ENCODE measurements at regions not wholly inside any gene's neighbourhood (a gene's known extent, or its start where the extent isn't known, plus 50 kb on each side); places are given as distances from the start of the nearest gene placed in this dataset.
"Not testable (repeated sequence)": the region's sequence is repeated elsewhere in the genome, so short reads cannot be mapped to it uniquely, and the experiment has no call there.

DNA sequence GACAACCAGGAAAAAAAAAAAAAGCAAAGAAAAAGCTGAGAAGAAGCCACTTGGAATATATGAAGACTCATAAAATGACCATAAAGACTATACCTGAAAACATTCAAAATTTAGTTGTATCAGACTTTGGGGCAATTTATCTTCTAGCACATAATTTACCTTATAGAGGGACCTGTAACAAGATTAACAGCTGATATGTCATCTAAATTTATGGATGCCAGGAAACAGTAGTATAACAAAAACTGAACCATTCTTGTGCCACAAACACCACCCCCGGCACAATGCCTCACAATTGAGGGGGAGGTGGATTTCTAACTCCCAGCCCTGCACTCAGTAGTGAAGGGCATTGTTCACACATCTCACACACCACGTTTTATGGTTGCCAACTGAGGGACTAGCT, 1352.0 kb downstream of the BRINP3 start:
- Histone ChIP-seq H3K4me3 (ENCODE audit: low read depth in 1 of 3, low read length in 3 of 3) (no peak overlapping the region), H3K9ac (ENCODE audit: low read depth in 1 of 2, low read length in 2 of 2) (no peak overlapping the region), H3K9me3 (ENCODE audit: control insufficient read depth in 4 of 4, low read length in 3 of 4) (peaks cover 0 to 3% (median 1%) of the 10 kb centered on the region in 4 donors), H3K27ac (ENCODE audit: low read depth in 1 of 2, low read length in 2 of 2) (no peak overlapping the region), H3K4me1 (ENCODE audit: control insufficient read depth in 4 of 4, insufficient read depth in 4 of 4, low read length in 3 of 4) (no peaks in the 10 kb centered on the region), H3K27me3 (ENCODE audit: control insufficient read depth in 4 of 4, insufficient read depth in 4 of 4, low read length in 3 of 4) (no peaks in the 10 kb centered on the region), H3K36me3 (ENCODE audit: control insufficient read depth in 4 of 4, insufficient read depth in 3 of 4, low read depth in 1 of 4, low read length in 3 of 4) (no peaks in the 10 kb centered on the region)
- 41% methylated on average over 2 of the region's 2 CpGs for WGBS
- TF ChIP-seq REST (IDR thresholded peaks at IDR 0.05): no peak
- TF ChIP-seq ATF3 (IDR thresholded peaks at IDR 0.05): no peak
- TF ChIP-seq YY1 (IDR thresholded peaks at IDR 0.05): no peak
- no peak for TF ChIP-seq SP1 (IDR thresholded peaks at IDR 0.05)
- TF ChIP-seq, protein P1, sequence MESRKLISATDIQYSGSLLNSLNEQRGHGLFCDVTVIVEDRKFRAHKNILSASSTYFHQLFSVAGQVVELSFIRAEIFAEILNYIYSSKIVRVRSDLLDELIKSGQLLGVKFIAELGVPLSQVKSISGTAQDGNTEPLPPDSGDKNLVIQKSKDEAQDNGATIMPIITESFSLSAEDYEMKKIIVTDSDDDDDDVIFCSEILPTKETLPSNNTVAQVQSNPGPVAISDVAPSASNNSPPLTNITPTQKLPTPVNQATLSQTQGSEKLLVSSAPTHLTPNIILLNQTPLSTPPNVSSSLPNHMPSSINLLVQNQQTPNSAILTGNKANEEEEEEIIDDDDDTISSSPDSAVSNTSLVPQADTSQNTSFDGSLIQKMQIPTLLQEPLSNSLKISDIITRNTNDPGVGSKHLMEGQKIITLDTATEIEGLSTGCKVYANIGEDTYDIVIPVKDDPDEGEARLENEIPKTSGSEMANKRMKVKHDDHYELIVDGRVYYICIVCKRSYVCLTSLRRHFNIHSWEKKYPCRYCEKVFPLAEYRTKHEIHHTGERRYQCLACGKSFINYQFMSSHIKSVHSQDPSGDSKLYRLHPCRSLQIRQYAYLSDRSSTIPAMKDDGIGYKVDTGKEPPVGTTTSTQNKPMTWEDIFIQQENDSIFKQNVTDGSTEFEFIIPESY (IDR thresholded peaks at IDR 0.05): no peak
- TF ChIP-seq, protein P2, sequence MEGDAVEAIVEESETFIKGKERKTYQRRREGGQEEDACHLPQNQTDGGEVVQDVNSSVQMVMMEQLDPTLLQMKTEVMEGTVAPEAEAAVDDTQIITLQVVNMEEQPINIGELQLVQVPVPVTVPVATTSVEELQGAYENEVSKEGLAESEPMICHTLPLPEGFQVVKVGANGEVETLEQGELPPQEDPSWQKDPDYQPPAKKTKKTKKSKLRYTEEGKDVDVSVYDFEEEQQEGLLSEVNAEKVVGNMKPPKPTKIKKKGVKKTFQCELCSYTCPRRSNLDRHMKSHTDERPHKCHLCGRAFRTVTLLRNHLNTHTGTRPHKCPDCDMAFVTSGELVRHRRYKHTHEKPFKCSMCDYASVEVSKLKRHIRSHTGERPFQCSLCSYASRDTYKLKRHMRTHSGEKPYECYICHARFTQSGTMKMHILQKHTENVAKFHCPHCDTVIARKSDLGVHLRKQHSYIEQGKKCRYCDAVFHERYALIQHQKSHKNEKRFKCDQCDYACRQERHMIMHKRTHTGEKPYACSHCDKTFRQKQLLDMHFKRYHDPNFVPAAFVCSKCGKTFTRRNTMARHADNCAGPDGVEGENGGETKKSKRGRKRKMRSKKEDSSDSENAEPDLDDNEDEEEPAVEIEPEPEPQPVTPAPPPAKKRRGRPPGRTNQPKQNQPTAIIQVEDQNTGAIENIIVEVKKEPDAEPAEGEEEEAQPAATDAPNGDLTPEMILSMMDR (IDR thresholded peaks at IDR 0.05; ENCODE audit: low read depth, low read length, missing input control): no peak
- TF ChIP-seq RXRA (IDR thresholded peaks at IDR 0.05): no peak
- DNase-seq (ENCODE audit: low spot score): no peak

DNA sequence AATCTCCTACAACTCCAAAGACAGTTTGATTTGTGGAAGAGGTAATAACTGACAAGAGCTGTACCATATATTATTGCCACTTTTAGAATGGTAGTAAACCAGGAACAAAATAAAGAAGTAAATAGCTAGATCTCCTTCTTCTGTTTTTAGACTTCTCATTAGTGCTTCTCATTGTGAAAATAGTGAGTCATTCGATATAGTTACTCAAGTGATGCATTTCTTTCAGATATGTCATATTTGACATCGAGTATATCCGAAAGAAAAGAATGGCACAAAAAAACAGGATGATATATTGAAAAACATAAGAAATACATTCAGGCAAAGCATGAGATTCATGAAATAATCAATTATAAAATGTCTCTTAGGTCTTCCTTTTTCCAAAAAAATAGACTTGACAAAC, 1346.1 kb downstream of the BRINP3 start:
- H3K9ac ChIP-seq (ENCODE audit: low read depth in 1 of 2, low read length in 2 of 2): no peak overlapping the region
- no peaks in the 10 kb centered on the region for H3K4me1 ChIP-seq (ENCODE audit: control insufficient read depth in 4 of 4, insufficient read depth in 4 of 4, low read length in 3 of 4)
- no peaks in the 10 kb centered on the region for H3K36me3 ChIP-seq (ENCODE audit: control insufficient read depth in 4 of 4, insufficient read depth in 3 of 4, low read depth in 1 of 4, low read length in 3 of 4)
- DNase-seq (ENCODE audit: low spot score): no peak
- 78% methylated on average over 3 of the region's 3 CpGs for WGBS
- TF ChIP-seq HNF4G (IDR thresholded peaks at IDR 0.05): no peak
- no peak overlapping the region for H3K27ac ChIP-seq (ENCODE audit: low read depth in 1 of 2, low read length in 2 of 2)
- no peaks in the 10 kb centered on the region for H3K9me3 ChIP-seq (ENCODE audit: control insufficient read depth in 4 of 4, low read length in 3 of 4)
- no peaks in the 10 kb centered on the region for H3K27me3 ChIP-seq (ENCODE audit: control insufficient read depth in 4 of 4, insufficient read depth in 4 of 4, low read length in 3 of 4)
- H3K4me3 ChIP-seq (ENCODE audit: low read depth in 1 of 3, low read length in 3 of 3): no peak overlapping the region

GRCh38 chr1:189139748-189140147, 1337.9 kb downstream of the BRINP3 start:
- not testable (repeated sequence) for H3K4me3 ChIP-seq (ENCODE audit: low read depth in 1 of 3, low read length in 3 of 3); H3K27ac ChIP-seq (ENCODE audit: low read depth in 1 of 2, low read length in 2 of 2); DNase-seq (ENCODE audit: low spot score); H3K9me3 ChIP-seq (ENCODE audit: control insufficient read depth in 4 of 4, low read length in 3 of 4); H3K4me1 ChIP-seq (ENCODE audit: control insufficient read depth in 4 of 4, insufficient read depth in 4 of 4, low read length in 3 of 4); H3K9ac ChIP-seq (ENCODE audit: low read depth in 1 of 2, low read length in 2 of 2); H3K27me3 ChIP-seq (ENCODE audit: control insufficient read depth in 4 of 4, insufficient read depth in 4 of 4, low read length in 3 of 4); H3K36me3 ChIP-seq (ENCODE audit: control insufficient read depth in 4 of 4, insufficient read depth in 3 of 4, low read depth in 1 of 4, low read length in 3 of 4)
- WGBS: 91% methylated on average over 29 of the region's 29 CpGs

Measured in liver (tissue), 8 donors.